ENCODE measurements at regions not wholly inside any gene's neighbourhood (a gene's known extent, or its start where the extent isn't known, plus 50 kb on each side); places are given as distances from the start of the nearest gene placed in this dataset.
"Not testable (repeated sequence)": the region's sequence is repeated elsewhere in the genome, so short reads cannot be mapped to it uniquely, and the experiment has no call there.

GRCh38 chr1:182159443-182159842 lies 97.9 kb upstream of the ZNF648 start:
- ATAC-seq = no peak
- DNase-seq = no peak

DNA sequence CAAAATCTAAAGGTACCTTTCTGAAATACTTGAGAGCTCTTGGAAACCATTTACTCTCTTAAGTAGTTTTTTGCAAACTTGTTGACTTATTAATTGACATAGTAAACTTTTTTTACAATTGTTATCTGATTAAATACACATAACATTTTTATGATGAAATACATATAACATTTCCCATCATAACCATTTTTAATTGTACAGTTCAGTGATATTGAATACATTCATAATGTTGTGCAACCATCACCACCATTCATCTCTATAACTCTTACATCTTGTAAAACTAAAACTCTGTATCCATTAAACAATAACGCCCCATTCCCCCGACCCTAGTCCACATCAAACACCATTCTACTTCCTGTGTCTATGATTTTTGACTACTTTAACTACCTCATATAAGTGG lies 95.7 kb upstream of the ZNF648 start:
- ATAC-seq = no peak
- no peak for DNase-seq

- not testable (repeated sequence) for ATAC-seq, DNase-seq
Measured at GRCh38 chr1:182154425-182154824, 92.9 kb upstream of the ZNF648 start.

GRCh38 chr1:182149411-182149965 lies 88.0 kb upstream of the ZNF648 start:
- peak; percentile 49 for ATAC-seq

GRCh38 chr1:182147951-182148350 lies 86.4 kb upstream of the ZNF648 start:
- ATAC-seq (no peak), DNase-seq (no peak)

More at GRCh38 chr1:182149411-182149965, 88.0 kb upstream of the ZNF648 start:
- DNase-seq = no peak

- DNase-seq (no peak), ATAC-seq (no peak)
Measured at GRCh38 chr1:182147136-182147820, 85.8 kb upstream of the ZNF648 start.

- no peak for DNase-seq
- ATAC-seq = no peak
Measured at GRCh38 chr1:182146286-182146685, 84.8 kb upstream of the ZNF648 start.

DNA sequence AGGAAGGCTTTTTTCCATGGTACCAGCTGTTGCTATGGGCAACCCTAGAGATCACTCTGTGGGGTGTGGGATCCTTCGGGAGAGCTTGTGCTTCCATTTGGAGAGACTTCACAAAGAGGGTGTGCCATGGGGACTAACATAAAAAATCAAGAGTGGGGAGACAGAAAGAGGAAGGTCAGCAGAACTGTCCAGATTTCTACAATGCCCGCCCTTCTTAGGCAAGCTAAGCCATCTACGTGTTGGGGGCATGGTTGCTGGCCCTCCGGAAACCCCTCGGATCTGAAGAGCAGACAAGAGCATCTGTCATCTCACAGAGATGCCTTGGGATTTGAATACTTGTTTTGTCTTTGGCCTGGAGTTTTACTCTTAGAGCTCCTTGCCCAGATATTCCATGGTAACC lies 83.9 kb upstream of the ZNF648 start:
- no peak for DNase-seq
- ATAC-seq = no peak

- DNase-seq (no peak), ATAC-seq (no peak)
Measured at GRCh38 chr1:182144646-182145030, 83.1 kb upstream of the ZNF648 start.

- ATAC-seq (no peak), DNase-seq (no peak)
Measured at GRCh38 chr1:182143825-182144645, 82.5 kb upstream of the ZNF648 start.

DNA sequence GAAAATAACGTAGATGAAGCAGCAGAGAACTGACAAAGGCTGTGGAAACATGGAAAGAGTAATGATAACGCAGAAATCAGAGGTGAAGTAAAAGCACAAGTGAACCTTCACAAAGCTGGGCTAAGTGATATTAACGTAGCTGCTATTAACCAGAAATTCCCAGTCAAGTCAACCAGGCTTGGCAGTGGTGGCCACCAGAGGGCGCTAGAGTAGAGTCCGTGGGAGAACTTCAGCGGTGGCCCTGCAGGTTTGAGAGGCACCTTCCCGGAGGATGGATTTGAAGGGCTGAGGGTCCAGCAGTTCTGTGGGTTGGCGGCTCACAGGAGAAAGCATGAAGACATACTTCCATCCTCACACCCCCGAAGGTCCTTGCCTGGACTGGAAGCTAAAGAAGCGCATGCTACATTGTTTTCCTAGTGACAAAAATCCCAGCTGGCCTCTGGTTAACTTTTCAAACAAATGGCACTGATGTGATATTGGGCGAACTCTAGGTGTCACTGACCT lies 81.7 kb upstream of the ZNF648 start:
- ATAC-seq (peak; percentile 75), DNase-seq (peak; percentile 92)

GRCh38 chr1:182142621-182143020 lies 81.1 kb upstream of the ZNF648 start:
- DNase-seq (no peak), ATAC-seq (no peak)

DNA sequence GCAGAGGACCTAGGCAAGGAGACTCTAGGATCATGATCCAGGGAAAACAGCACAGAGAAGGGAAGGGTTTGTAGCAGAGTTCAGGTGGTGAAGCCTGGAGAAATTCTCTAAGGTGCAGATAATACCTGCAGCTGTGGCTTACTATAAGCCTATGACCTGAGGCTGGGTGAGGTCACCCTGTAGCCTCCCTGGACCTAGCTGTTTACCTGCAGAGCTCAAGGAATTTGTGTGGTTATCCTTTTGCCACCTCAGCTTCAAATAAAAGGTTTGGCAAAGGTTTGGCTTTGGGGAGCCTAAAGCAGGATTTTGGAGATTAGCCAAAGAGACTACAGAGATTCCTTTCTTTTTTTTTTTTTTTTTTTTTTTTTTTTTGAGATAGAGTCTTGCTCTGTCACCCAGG lies 79.5 kb upstream of the ZNF648 start:
- DNase-seq = no peak
- no peak for ATAC-seq

- no peak for DNase-seq
- no peak for ATAC-seq
Measured at GRCh38 chr1:182139496-182139895, 78.0 kb upstream of the ZNF648 start.

DNA sequence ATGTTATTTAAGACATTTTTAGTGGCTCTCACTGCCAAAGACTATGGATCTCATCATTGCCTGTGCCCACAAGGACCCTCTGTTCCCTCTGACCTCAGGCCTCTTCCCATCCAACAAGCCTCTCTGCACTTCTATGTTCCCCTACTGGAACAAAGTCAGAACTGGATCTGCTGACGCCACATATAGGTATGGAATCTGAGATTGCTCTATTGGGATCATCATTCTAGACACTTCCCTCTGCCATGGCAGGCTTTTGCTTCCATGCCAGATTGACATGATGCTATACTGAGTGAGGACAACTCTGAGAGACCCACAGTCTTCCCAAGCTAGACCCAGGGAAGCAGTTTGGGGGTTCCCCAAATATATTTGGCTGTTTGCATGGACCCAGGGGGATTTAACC lies 76.0 kb upstream of the ZNF648 start:
- DNase-seq (no peak), ATAC-seq (no peak)

- DNase-seq (no peak), ATAC-seq (no peak)
Measured at GRCh38 chr1:182135946-182136345, 74.4 kb upstream of the ZNF648 start.

DNA sequence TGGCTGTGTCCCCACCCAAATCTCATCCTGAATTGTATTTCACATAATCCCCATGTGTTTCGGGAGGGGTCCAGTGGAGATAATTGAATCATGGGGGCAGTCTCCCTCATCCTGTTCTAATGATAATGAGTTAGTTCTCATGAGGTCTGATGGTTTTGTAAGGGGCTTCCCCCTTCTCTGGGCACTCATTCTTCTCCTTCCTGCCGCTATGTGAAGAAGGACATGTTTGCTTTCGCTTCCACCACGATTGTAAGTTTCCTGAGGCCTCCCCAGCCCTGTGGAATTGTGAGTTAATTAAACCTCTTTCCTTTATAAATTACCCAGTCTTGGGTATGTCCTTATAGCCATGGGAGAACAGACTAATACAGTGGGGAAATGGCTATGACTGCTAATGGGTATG lies 72.7 kb upstream of the ZNF648 start:
- ATAC-seq = no peak
- no peak for DNase-seq

GRCh38 chr1:182133181-182133580 lies 71.7 kb upstream of the ZNF648 start:
- no peak for DNase-seq
- ATAC-seq = no peak

GRCh38 chr1:182129398-182129797 lies 67.9 kb upstream of the ZNF648 start:
- no peak for DNase-seq

GRCh38 chr1:182128502-182128901 lies 67.0 kb upstream of the ZNF648 start:
- ATAC-seq = no peak
- DNase-seq = no peak

More at GRCh38 chr1:182129398-182129797, 67.9 kb upstream of the ZNF648 start:
- ATAC-seq = no peak

GRCh38 chr1:182127656-182128055 lies 66.1 kb upstream of the ZNF648 start:
- ATAC-seq (no peak), DNase-seq (no peak)

DNA sequence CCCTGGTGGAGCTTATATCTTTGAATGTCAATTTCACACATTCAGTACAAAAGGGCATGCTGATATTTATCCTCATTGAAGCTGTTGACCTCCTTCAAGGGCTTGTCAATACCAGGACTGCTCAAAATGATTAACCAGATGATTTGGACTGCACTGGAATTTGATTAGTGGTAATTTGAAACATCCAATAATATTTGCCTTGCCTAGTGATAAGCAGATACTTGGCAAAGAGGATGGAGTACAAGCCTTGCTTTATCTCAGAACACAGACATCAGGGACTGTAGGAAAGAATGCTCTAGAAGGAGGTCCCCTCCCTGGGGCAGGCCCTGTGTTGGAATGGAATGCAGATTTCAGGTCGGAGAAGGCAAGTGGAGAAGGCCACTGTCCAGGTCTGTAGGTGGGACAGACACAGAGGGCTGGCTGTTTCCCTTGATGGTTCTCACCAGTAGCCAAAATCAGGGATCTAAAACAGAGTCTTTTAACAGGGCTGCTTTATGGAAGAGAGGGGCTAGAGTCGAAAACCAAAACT lies 64.8 kb upstream of the ZNF648 start:
- no peak for DNase-seq
- ATAC-seq = no peak

DNA sequence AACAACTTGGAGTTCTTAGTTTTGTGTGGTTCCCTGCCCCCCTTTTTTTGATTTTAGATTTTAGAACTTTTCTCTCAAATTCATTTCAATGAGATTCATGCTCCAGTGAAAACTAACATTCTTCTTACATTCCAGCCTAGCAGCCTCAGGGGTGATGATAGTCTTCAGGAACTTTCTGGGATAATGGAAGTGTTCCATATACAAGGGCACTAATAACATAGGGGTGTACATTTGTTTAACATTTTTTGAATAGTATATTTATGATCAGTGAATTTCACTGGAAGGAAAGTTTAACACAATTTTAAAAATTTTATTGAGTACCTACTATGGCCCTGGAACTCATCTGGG lies 61.4 kb upstream of the ZNF648 start:
- no peak for ATAC-seq
- no peak for DNase-seq

Measured in stimulated activated naive CD8-positive, alpha-beta T cell treated with anti-CD3 and anti-CD28 coated beads, Interleukin-15, Interleukin-2, amounts not matched to agents 100 U/mL and 50 U/mL, for 24 hours (primary cell).